ENCODE measurements at regions not wholly inside any gene's neighbourhood (a gene's known extent, or its start where the extent isn't known, plus 50 kb on each side); places are given as distances from the start of the nearest gene placed in this dataset.

- TF ChIP-seq CTCF (conservative IDR thresholded peaks at IDR 0.05; ENCODE audit: low read length) (no peak), EZH2phosphoT487 (IDR thresholded peaks at IDR 0.05; ENCODE audit: borderline replicate concordance, low read depth, low read length) (no peak)
Observed at GRCh38 chr3:40718209-40718608, 193.4 kb downstream of the ZNF621 start.

Data from OCI-LY7 (cell line).